ENCODE measurements at regions not wholly inside any gene's neighbourhood (a gene's known extent, or its start where the extent isn't known, plus 50 kb on each side); places are given as distances from the start of the nearest gene placed in this dataset.

GRCh38 chr9:106639873-106640568 is 222.9 kb upstream of the ZNF462 start (continued):
- TF ChIP-seq CBX5 (IDR thresholded peaks at IDR 0.05; ENCODE audit: low read depth, low read length): no peak
- TF ChIP-seq TBP (IDR thresholded peaks at IDR 0.05; ENCODE audit: low read depth, low read length): no peak
- TF ChIP-seq POLR2AphosphoS5 (IDR thresholded peaks at IDR 0.05; ENCODE audit: low read depth, low read length): no peak
- TF ChIP-seq TEAD4 (IDR thresholded peaks at IDR 0.05; ENCODE audit: low read depth, low read length): no peak
- no peak for TF ChIP-seq CREB1 (IDR thresholded peaks at IDR 0.05)

Measured in H1 (cell line).